DOHH2 (cell line): ENCODE measurements at regions not wholly inside any gene's neighbourhood (a gene's known extent, or its start where the extent isn't known, plus 50 kb on each side); places are given as distances from the start of the nearest gene placed in this dataset.
"Not testable (repeated sequence)": the region's sequence is repeated elsewhere in the genome, so short reads cannot be mapped to it uniquely, and the experiment has no call there.

Experiments used
- EZH2phosphoT487 ChIP-seq: fragments of 200-600 bp; sonication (generic); IDR thresholded peaks from 2 replicates; pipeline ENCODE4 v1.6.1; 2017; ENCODE audit warnings: borderline replicate concordance, mild to moderate bottlenecking, antibody characterized with exemption, low read length, moderate library complexity, mixed read lengths
- TF ChIP-seq, protein P1 (sequence below): fragments of 200-600 bp; sonication (generic); IDR thresholded peaks from one replicate; pipeline ENCODE4 v1.5.1; 2014; ENCODE audit warnings: antibody characterized with exemption, mild to moderate bottlenecking, low read depth, low read length; ENCODE audit not compliant: poor library complexity, severe bottlenecking

DNA sequence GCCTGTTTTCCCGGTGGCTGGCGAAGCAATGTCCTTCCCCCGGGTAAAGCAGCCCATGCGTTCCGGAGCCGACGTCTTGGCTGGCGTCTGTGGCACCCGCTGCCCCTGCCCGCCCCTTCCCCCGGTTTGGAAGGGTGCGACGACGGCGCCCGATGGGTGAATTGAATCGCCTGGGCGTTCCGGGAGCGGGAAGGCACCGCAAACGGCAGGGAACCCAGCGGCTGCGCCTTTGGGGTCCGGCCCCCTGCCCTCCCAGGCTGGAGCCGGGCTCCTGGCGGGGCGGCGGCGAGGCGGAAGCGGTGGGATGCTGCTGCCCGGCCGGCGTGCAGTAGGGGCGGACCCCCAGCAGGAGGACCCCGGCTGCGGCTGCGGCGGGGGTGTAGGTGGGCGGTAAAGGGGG is 123.6 kb upstream of the RHOU start:
- TF ChIP-seq, protein P1, sequence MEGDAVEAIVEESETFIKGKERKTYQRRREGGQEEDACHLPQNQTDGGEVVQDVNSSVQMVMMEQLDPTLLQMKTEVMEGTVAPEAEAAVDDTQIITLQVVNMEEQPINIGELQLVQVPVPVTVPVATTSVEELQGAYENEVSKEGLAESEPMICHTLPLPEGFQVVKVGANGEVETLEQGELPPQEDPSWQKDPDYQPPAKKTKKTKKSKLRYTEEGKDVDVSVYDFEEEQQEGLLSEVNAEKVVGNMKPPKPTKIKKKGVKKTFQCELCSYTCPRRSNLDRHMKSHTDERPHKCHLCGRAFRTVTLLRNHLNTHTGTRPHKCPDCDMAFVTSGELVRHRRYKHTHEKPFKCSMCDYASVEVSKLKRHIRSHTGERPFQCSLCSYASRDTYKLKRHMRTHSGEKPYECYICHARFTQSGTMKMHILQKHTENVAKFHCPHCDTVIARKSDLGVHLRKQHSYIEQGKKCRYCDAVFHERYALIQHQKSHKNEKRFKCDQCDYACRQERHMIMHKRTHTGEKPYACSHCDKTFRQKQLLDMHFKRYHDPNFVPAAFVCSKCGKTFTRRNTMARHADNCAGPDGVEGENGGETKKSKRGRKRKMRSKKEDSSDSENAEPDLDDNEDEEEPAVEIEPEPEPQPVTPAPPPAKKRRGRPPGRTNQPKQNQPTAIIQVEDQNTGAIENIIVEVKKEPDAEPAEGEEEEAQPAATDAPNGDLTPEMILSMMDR, result not testable (repeated sequence)
- TF ChIP-seq EZH2phosphoT487, result not testable (repeated sequence)
